Suprapubic skin (tissue), 4 donors: ENCODE measurements at regions not wholly inside any gene's neighbourhood (a gene's known extent, or its start where the extent isn't known, plus 50 kb on each side); places are given as distances from the start of the nearest gene placed in this dataset.

Experiments used
- POLR2A ChIP-seq, 2 donors: fragments of 450-650 bp; IDR thresholded peaks; one replicate each; pipeline ENCODE4 v1.6.1; 2017; ENCODE audit warnings: antibody characterized with exemption in 2 of 2, mild to moderate bottlenecking in 2 of 2, moderate library complexity in 2 of 2
- POLR2AphosphoS5 ChIP-seq, 3 donors: sonication (generic); formaldehyde crosslinking; IDR thresholded peaks; one replicate each; pipeline ENCODE4 v1.6.1; 2017; ENCODE audit warnings: antibody characterized with exemption in 3 of 3
- TF ChIP-seq, protein P1 (sequence below), 2 donors: fragments of 200-600 bp in 1 of 2; fragments of 450-650 bp in 1 of 2; sonication (generic) in 1 of 2; IDR thresholded peaks; one replicate each; pipeline ENCODE4 v1.5.1; 2016 to 2019; ENCODE audit warnings: antibody characterized with exemption in 2 of 2, mild to moderate bottlenecking in 1 of 2, moderate library complexity in 1 of 2

DNA sequence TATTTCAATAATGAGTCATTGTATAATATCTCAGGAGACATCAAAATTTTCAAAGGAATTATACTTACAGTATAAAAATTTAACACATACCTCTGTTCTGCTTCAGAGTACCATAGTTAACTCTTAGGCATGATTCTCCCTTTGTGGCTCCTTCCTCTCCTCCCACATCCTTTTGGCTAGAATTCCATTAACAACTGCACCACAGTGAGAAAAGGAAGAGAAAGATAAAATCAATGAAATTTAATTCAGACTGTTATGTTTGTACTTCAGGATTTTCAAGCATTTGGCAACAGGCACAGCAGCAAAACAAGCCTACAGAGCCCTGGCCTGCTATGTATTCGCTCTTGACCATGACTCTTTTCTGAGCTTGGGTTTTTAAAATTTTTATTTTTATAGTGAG lies 57.2 kb upstream of the SGIP1 start:
- TF ChIP-seq POLR2A (IDR thresholded peaks at IDR 0.05) (no peak), POLR2AphosphoS5 (IDR thresholded peaks at IDR 0.05) (no peak)
- TF ChIP-seq, protein P1, sequence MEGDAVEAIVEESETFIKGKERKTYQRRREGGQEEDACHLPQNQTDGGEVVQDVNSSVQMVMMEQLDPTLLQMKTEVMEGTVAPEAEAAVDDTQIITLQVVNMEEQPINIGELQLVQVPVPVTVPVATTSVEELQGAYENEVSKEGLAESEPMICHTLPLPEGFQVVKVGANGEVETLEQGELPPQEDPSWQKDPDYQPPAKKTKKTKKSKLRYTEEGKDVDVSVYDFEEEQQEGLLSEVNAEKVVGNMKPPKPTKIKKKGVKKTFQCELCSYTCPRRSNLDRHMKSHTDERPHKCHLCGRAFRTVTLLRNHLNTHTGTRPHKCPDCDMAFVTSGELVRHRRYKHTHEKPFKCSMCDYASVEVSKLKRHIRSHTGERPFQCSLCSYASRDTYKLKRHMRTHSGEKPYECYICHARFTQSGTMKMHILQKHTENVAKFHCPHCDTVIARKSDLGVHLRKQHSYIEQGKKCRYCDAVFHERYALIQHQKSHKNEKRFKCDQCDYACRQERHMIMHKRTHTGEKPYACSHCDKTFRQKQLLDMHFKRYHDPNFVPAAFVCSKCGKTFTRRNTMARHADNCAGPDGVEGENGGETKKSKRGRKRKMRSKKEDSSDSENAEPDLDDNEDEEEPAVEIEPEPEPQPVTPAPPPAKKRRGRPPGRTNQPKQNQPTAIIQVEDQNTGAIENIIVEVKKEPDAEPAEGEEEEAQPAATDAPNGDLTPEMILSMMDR (IDR thresholded peaks at IDR 0.05), result no peak
